ENCODE measurements at regions not wholly inside any gene's neighbourhood (a gene's known extent, or its start where the extent isn't known, plus 50 kb on each side); places are given as distances from the start of the nearest gene placed in this dataset.

GRCh38 chr15:101124731-101125451 is 127.0 kb downstream of the CHSY1 start:
- no peak for DNase-seq (ENCODE audit: low spot score)

GRCh38 chr15:101123222-101123910 is 128.5 kb downstream of the CHSY1 start:
- DNase-seq (ENCODE audit: low spot score) = no peak

DNA sequence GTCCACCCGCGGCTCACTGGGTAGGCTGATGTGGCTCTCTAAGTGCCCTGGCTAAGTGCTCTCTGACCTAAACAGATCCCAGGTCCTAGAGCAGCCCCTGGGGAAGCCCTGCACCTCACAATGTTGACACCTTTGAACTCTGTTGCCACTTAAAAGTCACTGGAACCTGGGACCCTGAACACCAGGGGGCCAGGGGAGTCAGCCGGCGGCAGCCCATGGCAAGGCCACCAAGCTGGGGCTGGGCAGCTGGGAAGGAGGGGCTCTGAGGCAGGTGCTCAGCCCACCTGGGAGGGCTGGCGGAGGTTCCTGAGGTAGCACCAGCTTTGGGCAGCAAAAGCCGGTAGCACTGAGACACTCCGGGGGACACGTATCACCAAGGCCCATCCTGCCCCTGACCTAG is 129.0 kb downstream of the CHSY1 start:
- DNase-seq (ENCODE audit: low spot score) = no peak

- DNase-seq (ENCODE audit: low spot score) = no peak
These were observed 129.6 kb downstream of the CHSY1 start for GRCh38 chr15:101122266-101122665.

DNA sequence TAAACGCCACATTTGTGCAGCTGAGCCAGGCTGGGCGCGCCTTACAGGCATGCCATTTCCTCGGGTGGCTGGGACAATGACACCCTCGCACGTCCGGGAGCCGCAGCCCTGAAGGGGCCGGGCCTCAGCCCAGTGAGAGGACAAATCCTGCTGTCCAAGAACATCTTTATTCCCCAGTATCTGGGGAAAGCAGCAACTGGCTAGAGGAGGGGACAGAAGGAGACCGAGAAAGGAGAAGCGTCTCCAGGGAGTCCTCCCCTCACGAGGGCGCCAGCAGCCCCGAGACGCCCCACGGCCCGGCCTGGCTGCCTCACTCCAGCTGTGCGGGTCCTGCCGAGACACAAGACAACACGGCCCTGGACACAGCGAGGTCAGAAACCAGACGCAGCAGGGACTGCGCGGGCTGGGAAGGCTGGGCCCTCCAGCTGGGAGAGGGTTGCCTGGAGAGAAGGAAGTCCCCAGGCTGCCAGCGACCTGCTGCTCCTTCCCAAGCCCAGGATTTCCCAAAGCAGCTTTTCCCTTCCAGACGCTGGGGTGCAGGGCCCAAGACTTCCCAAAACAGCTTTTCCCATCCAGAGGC is 130.2 kb downstream of the CHSY1 start:
- peak; percentile 29 for DNase-seq (ENCODE audit: low spot score)

- DNase-seq (ENCODE audit: low spot score) = no peak
These were observed 130.9 kb downstream of the CHSY1 start for GRCh38 chr15:101120987-101121386.

- no peak for DNase-seq (ENCODE audit: low spot score)
These were observed 131.4 kb downstream of the CHSY1 start for GRCh38 chr15:101120473-101120872.

Data from cerebellar cortex (tissue), 1 donor.